GM19468 (cell line): ENCODE measurements at regions not wholly inside any gene's neighbourhood (a gene's known extent, or its start where the extent isn't known, plus 50 kb on each side); places are given as distances from the start of the nearest gene placed in this dataset.

Experiments
- ATAC-seq: cut with Tn5 transposase; IDR thresholded peaks from one replicate; pipeline ENCODE4 v1.9.1; 2021; ENCODE audit warnings: mild to moderate bottlenecking, moderate library complexity, moderate number of reproducible peaks; ENCODE audit not compliant: unreplicated experiment; ENCODE audit errors: extremely low read depth

DNA sequence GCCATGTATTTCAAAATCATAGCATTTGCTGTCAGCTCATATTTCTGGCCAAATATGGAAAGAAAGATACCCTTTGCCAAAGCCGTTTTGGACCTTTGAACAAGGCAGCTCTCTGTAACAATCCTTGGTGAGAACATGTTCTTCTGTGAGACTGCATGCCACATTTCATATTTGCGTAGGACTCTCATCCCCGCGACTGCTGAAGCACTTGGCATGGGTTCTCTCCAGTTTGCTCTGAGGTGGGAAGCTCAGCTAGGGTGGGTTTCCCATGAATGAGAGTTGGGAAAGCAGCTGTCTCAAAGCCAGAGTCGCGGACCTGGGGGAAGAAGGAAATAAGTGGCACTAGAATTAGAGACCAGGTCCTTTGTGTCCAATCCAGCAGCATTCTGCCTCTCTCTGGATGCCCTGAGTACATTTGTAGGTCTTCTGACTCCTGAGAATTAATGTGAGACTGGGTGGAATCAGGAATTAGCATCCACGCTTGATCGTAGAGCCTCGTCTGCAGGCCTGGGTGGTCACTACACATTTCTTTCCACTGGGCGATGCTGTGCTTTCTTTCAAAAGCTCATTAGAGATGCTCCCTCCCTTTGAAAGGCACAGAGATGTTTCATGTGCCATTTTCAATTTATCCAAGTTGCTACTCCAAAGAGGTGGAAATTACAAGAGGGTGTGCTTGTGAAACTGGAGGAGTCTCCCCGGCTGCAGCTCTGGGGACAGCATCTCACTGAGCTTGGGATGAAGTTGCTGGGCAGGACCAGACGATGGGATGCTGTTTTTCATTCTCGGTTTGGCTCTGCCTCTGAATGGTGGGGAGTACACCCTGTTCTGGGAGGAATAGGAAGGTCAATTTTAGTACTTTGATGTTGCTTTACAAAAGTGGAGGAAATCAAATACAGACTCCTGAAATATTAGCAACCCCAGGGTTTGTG lies 197.2 kb downstream of the GADD45G start:
- ATAC-seq: no peak

DNA sequence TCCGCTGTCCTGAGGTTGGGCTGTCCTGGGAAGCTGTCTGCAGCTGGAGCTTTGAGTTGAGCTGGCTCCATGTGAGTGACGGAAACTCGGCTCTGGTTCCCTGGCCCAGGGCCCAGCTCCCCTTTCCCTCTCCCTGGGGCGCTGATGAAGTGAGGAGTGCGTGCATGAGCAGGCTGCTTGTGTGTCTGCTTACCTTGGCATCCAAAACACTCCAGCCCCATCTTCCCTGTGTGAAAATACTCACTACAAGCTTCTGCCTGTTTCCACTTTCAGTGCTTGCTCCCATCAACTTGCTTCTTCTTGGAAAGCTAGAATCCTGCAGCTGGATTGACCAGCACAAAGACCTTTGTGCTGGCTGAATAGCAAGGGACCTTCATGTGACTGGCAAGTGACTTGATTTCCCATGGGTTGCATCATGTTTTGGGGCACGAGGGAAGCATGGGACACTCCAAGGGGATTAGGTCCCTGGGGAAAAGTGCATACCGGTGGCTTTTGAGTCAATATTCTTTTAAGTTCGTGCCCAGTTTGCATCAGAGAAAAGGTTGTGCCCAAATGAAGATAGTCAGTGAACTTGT lies 198.1 kb downstream of the GADD45G start:
- ATAC-seq: no peak

DNA sequence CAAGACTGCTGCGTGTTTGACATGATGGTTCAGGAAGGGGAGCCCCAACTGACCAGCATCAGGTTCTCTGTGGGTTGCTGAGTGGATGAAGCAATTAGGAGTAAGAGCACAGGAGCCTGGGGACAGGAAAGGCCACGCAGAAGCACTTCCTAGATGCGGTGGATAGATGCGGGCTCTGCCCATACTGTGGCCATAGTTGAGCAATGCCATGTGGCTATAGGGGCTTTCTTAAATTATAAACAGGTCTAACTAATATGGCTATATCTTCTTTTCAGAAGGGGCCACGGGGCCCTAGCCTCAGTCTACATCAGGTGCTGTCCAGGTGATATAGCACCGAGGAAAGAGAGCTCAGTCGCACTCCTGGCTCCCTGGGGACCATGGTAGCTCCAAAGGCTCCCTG lies 198.6 kb downstream of the GADD45G start:
- no peak for ATAC-seq

DNA sequence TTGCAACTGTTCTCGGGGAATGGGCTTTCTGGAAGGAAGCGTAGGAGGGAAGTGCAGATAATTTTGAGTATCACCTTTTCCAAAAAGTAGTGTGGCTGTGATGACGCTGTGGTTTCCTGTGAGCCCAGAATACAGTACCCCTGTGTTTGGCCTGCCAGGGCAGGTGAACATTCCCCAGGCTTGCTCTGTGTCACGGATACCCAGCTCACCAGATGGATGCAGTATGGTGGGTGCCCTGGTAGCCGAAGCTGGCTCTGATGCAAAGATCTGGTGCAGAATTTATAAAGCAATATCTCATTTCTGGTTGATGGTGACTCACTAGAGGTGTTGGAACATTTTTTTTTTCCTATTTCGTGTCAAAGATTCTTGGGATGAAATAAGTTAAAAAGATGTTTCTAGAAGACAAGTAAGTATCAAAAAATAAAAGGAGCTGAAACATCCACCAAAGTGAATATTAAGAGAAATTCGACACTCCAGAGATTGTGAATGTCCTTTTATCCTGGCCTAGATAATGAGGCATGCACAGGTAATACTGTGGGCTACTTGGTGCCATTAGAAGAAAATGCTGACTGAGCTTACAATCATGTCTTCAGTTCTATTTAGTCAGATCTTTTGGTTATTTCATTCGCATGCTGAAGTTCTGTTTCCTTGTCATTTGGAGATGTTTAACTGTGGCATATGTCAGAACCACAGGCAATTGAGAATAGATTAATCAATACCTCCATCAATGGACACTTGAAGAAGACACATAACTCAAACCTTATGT lies 200.1 kb downstream of the GADD45G start:
- ATAC-seq: no peak

DNA sequence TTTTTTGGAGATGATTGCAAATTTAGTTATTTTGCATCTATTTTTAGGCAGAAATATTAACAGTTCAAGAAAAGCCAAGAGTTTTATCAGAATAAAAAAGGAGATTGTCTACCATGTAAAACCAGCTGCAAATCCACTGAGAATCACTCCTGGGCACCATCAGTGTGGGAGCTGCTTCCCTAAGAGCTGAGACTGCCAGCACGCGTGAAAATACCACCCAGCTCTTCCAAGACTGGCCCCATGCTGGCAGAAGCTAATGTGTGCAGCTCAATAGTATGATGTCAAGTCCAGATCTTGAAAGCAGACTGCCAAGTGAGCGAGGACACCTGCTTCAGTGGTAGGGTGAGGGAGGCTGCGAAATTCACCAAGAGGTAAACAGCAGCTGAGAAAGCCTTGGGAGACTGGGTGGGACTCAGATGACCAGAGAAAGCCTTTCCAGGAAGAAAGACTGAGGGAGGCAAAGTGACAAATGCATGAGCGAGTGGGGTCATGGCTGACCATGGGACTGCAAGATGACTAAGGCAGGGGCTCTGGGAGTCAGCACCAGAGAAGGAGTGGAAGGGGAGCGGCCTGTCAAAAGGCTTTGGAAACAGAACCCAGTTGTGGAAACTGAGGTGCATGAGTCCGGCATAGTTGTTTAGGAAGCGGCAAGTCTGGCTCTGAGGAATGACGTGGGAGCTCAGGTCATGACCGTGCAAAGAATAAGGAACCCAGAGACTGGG lies 200.9 kb downstream of the GADD45G start:
- no peak for ATAC-seq

DNA sequence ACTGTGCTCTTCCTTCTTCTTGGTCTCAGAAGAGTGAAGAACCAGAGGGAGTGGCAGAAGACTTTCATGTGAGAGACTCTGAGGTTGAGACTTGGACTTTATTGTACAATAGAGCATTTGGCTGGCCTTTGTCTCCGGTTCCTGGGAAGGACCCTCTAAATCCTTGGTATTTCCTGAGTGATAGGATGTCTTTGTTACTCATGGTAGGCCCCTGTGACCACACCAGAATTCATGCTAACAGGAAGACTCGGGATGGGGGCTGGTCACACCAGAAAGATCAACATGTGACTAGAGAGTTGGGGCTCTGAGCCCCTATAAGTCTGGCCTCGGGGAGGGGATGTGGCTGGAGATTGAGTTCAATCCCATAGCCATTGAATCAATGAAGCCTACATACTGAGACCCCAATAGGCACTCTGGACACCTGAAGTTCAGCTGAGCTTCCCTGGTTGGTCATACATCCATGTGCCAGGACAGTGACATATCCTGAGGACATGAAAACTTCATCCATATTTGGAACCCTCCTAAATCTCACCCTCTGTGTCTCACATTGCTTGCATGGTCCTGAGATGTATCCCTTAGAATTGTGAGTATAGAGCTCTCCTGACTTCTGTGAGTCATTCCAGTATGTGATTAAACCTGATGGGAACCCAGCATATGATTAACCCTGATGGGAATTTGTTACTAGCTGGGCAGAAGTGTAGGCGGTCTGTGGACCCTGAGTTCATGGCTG lies 201.7 kb downstream of the GADD45G start:
- ATAC-seq: no peak

DNA sequence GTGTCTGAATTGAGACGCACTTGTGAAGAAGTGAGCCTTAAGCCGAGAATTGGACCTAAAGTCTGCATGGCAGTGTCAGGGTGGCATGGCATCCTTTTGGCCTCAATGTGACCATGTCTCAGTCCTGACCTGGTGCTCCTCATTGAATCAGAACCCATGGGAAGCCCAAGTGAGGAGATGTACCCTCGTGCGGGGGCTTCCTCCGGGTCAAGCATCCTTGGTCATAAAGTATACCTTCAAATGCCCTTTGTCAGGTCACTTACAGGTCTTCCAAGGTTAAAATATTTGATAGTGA lies 202.2 kb downstream of the GADD45G start:
- ATAC-seq: no peak

DNA sequence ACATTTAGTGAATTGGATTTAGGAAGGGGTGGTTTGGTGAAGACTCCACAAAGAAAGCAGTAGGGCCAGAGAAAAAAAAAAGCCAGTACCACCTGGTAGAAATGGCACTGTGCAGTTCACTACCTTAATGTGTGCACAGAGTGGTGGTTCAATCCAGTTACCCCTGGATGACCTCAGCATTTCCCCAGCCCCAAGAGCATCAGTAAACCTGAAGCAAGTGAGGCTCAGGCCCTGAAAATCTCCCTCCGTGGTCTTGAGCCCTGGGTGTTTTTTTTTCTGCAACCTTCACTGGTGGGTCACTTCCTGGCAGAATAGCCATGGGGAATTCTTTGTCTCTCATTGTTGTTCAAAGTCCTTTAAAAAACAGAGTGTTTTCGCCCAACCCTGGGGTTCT lies 202.9 kb downstream of the GADD45G start:
- ATAC-seq: no peak

DNA sequence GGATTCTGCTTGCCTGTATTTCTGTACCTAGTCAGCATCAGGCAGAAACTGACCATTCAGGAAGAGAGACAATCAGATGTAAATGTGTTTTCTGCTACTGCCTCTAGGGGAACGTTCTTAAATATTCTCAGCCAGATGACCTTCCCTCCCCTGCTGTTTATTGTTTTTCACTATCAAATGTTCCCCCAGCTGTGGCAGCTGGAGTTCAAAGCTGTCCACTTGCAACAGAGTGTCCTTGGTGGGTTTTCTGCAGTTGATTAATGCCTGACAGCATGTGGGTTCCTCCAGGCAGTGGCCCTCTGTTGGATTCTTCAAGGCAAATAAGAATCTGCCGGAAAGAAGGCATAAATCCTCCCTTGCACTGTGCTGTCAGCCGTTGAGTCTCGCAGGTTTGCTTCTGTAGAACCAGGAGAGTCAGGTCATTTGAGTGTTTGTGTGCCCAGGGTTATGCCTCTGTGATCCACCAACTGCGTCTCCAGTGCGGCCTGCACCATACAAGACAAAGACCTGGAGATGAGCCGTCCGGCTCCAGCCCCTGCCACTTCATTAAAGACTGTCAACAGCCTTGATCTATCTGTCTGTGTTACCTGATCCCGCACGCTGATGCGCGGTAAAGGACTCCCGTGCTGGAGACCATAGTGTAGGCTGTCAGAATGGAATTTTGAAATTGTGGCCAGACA lies 203.4 kb downstream of the GADD45G start:
- no peak for ATAC-seq

DNA sequence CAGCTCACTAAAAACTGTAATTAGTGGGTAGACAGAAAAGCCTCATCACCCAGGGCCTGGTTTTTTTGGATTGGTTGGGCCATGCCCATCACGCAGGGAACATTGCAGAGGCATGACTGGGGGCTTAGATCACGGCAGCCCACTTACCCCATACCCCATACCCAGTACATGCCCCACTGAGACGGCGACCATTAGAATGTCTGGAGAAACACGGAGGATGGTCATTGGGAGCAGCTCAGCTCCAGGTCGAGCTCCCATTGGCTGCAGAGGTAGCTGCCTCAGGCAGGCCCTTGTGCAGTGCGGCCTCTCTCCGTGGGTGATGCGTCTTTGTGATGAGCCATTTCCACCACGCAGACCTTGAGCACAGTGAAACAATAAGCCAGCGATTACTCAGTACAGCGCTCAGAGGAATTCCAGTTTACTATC lies 204.0 kb downstream of the GADD45G start:
- no peak for ATAC-seq

DNA sequence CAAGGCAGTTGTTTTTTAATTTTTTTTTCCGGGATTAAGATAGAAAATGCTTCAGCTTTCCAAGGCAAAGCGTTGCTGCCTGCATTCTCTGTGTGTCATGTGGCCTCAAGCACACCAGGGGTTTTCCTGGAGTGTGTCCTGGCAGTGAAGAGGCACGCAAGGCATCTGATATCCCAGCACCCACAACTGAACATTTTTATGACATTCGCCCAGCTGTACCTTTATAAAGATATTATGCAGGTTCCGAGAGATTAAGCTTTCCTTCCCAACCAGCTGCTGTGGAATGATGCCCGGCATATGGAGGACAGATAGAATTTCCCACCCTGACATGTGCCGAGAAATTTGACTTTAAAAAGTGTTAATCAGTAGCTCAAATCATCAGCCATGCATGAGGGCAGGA lies 205.6 kb downstream of the GADD45G start:
- ATAC-seq: no peak

DNA sequence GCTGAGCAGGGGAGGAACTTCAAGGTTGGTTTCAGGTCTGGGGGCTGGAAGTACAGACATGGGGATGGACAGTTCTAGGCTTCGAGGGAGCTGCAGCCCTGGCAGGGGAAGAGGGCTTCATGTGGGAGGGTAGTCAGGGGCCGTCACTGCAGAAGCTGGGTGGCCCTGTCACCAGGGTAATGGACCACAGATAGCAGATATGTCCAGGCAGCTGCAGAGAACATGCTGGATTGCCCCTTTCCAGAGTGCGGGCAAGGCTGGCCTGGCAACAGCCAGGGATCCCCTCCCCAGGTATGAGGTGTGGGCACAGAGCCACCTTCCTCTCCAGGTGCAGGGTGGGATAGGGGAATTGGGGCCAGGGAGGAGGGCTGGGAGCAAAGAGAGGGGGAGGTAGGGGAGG lies 206.5 kb downstream of the GADD45G start:
- ATAC-seq: no peak

DNA sequence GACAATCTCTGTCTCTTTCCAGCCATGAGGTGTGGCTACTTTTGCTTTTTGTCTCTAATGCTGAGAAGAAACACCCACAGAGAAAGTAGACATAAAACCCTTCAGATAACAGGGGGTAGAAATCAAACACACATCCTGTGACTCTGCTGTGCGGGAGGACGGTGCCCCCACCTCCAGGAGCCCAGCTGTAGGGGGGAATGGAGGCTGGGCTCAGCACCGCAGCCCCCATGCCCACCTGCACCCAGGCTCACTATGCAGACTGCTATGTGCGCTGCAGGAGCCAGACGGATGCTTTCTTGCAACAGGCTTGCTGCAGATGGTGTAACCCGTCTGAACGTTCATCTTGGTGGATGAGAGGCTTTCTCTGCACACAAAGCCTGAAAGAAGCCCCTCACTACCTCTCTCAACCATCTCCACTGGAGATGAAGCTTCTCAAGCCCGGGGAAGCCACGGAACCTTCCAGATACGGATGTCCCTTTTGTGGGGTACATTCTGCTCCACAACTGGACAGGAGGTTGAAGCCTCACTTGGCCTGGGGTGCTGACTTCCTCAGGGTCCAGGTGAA lies 207.2 kb downstream of the GADD45G start:
- no peak for ATAC-seq

DNA sequence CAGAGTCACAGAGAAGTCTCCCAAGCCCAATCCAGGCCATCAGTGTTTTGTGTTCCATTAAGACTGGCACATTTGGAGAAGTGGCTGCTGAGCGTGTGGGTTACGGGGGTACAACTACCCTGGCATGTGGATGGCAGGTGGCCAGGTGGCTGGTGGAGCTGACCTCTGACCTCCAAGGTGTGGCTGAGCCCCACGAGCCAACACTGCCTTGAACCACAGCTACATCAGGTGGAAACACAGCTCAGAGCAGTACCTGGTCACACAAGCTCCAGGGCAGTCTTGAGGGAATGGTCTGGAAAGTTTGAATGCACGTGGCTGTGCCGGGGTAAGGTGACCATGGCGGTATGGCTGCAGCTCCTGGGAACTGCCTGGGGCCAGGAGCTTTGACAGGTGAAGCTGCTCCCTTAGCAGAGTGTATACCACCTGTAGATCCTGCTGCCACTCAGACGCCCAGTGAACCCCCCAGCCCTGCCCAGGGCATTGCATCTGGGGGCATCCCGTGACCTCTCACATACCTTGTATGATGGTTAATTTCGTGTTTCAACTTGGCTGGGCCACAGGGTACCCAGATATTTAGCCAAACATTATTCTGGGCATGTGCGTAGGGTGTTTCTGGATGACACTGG lies 207.9 kb downstream of the GADD45G start:
- ATAC-seq: no peak

DNA sequence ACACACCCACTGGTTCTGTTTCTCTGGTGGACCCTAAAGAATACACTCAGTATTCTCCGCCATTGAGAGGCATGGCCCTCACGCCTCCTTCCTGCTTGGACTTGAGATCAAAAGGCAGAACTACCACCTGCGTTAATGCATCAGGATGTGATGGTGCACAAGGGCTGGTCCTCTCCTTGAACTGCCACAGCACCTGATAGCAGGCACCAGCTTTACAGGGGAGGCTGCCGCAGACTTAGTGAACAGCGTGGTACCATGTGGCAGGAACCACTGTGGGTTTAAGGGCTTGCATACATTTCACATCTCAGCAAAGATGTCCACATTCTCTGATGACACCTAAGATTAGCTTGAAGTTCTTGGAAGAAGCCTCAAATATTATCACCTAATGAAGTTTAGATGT lies 208.7 kb downstream of the GADD45G start:
- no peak for ATAC-seq

DNA sequence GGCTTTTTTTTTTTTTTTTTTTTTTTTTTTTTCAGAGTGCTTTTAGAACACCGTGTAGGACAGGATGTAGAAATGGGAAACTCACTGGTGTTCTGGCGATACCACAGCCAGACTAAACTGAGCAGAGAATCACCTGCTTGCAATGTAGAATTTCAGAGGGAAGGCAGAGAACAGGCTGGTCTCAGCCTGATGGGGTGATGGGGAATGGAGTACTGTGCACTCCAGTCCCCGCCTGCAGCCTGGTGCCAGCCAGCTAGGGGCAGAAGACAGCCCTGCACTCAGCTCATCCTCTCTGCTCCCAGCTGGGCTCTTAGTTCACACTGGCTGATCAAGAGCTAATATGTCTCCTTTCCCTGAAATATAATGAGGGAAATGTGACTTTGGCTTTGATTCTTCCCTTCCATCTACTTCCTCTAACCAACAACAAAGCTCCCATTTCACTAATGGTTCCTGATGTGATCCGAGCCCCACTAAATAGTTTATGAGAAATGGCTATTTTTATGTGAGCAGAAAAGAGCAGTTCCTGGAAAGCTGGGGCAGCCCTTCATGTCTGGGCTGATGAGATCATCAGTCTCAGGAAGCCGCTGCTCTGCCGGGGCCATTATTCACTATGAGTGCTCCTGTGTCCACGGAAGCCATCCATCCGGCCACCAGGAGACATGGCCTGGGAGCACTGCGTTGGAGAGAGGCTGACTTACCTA lies 209.7 kb downstream of the GADD45G start:
- ATAC-seq: no peak

DNA sequence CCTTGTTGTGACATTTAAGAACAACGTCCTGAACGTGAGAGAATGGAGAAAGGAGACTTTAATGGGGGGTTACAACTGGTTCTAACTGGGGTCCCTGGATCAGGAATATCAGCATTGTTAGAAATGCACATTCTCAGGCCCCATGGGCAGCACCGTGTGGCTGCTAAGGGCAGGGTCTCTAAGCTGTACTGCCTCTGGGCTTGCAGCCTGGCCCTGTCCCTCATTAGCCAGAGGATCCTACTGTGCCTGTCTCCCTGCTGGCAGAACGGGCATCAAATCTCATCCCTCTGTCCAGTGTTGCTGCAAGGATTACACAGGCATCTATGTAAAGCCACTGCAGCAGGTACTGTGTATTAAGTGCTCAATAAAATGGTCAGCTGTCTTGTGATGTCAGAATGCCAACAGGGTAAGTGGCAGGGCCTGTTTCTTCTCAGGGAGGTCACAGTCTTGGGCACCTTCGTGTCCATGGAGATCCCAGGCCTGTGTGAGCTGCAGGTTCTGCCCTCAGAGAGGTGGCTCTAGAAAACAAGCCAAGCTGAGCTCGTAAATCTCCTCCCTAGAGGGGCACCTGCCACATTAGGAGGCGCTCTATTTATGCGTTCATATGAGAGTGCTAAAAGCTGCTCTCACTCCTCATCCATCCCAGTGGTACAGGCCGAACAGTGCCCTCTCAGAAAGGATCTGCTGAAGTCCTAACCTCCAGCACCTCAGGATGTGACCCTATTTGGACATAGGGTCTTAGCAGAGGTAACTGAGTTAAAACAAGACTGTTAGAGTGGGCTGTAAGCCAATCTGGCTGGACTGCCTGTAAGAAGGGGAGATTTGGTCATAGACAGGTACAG lies 210.5 kb downstream of the GADD45G start:
- peak; percentile 29 for ATAC-seq
